Activated naive CD8-positive, alpha-beta T cell treated with anti-CD3 and anti-CD28 coated beads for 36 hours (primary cell): ENCODE measurements at regions not wholly inside any gene's neighbourhood (a gene's known extent, or its start where the extent isn't known, plus 50 kb on each side); places are given as distances from the start of the nearest gene placed in this dataset.
"Not testable (repeated sequence)": the region's sequence is repeated elsewhere in the genome, so short reads cannot be mapped to it uniquely, and the experiment has no call there.

Experiments used
- DNase-seq: peaks from one replicate; pipeline ENCODE4 v3.0.0; 2021
- H3K27ac Mint-ChIP-seq: one replicate; pipeline ENCODE4 v1.8.0; 2022; ENCODE audit warnings: mild to moderate bottlenecking, moderate library complexity, mixed read lengths
- H3K27me3 Mint-ChIP-seq: one replicate; pipeline ENCODE4 v1.8.0; 2022; ENCODE audit warnings: mild to moderate bottlenecking, mixed read lengths
- H3K36me3 Mint-ChIP-seq: one replicate; pipeline ENCODE4 v1.8.0; 2021; ENCODE audit warnings: mild to moderate bottlenecking, mixed read lengths
- H3K4me1 Mint-ChIP-seq: one replicate; pipeline ENCODE4 v1.8.0; 2021; ENCODE audit warnings: mixed read lengths
- H3K4me3 Mint-ChIP-seq: one replicate; pipeline ENCODE4 v1.8.0; 2022; ENCODE audit warnings: mild to moderate bottlenecking, moderate library complexity, mixed read lengths
- H3K9me3 Mint-ChIP-seq: one replicate; pipeline ENCODE4 v1.8.0; 2022; ENCODE audit warnings: mixed read lengths

- H3K27me3 Mint-ChIP-seq, result peaks cover 62% of the 10 kb centered on the region
- no peak for DNase-seq
- no peak overlapping the region for H3K27ac Mint-ChIP-seq
- H3K4me3 Mint-ChIP-seq, result no peak overlapping the region
- no peaks in the 10 kb centered on the region for H3K36me3 Mint-ChIP-seq
- peaks cover 2% of the 10 kb centered on the region for H3K9me3 Mint-ChIP-seq
- H3K4me1 Mint-ChIP-seq, result peaks cover 18% of the 10 kb centered on the region
These were observed 71.8 kb downstream of the LARP7 start for GRCh38 chr4:112708772-112709171.

- H3K27me3 Mint-ChIP-seq, result peaks cover 13% of the 10 kb centered on the region
- H3K4me1 Mint-ChIP-seq, result no peaks in the 10 kb centered on the region
- H3K4me3 Mint-ChIP-seq, result no peak overlapping the region
- no peaks in the 10 kb centered on the region for H3K36me3 Mint-ChIP-seq
- no peaks in the 10 kb centered on the region for H3K9me3 Mint-ChIP-seq
- no peak for DNase-seq
- no peak overlapping the region for H3K27ac Mint-ChIP-seq
These were observed 78.3 kb downstream of the LARP7 start for GRCh38 chr4:112714922-112715901.

DNA sequence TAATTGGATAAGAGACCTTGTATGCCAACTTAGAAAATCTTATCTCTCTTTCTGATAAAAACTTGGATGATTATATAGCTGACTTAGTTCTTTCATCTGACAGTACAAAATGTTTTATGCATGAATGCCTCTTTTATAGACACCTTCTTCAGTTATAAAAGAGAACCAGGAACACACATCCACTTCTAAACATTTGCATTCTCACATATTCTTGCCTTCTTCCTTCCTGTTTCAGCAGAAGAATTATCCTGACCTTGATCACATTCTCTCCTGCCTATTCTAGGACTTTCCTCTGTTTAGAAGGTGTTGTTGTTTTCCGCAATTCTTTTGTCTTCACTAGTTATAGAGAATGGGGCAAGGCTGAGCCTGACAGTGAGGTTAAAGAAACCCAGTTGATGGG lies 80.9 kb downstream of the LARP7 start:
- DNase-seq, result no peak
- Mint-ChIP-seq H3K27me3 (peaks cover 13% of the 10 kb centered on the region), H3K4me1 (no peaks in the 10 kb centered on the region), H3K36me3 (no peaks in the 10 kb centered on the region), H3K9me3 (no peaks in the 10 kb centered on the region), H3K27ac (no peak overlapping the region), H3K4me3 (no peak overlapping the region)

DNA sequence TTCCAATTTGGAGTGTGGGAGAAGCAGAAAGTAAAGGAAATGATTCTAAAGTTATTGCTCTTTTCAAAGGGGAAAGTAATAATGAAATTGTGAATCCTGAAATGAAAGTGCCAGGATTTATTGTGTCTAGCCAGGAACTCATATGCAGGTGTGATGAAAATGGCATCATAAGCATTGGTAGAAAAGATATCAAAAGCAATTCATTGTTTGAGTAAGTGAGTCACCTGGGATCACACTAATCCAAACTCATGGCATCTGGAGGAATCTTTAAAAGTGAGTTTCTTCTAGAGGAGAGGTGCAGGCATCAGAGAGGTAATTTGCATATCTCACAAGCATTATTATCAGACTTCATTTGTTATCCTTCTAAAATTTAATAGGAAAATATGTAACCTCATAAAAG lies 84.7 kb downstream of the LARP7 start:
- Mint-ChIP-seq H3K27ac (no peak overlapping the region), H3K27me3 (peaks cover 12% of the 10 kb centered on the region), H3K36me3 (no peaks in the 10 kb centered on the region), H3K9me3 (no peaks in the 10 kb centered on the region), H3K4me1 (no peaks in the 10 kb centered on the region), H3K4me3 (no peak overlapping the region)
- DNase-seq, result no peak

DNA sequence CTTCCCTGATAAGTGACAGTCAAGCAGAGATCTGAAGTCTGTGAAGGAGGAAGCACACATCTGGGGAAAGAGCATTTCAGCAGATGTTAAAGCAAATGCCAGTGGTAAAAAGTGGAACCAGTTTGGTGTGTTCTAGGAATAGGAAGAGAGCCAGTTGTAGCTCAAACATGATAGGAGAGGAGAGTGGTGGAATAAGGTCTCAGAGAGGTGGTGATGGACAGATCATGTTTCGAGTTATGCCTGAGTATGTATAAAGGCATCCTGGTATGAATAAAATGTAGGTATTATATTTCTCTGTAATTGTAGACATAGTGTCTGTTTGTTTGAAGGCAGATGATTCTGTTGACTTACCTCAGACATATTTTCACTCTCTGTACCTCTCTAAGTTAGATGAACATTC lies 89.1 kb downstream of the LARP7 start:
- Mint-ChIP-seq H3K27ac (no peak overlapping the region), H3K27me3 (peaks cover 6% of the 10 kb centered on the region), H3K36me3 (no peaks in the 10 kb centered on the region), H3K4me1 (no peaks in the 10 kb centered on the region), H3K9me3 (no peaks in the 10 kb centered on the region), H3K4me3 (no peak overlapping the region)
- DNase-seq, result no peak

GRCh38 chr4:112727728-112728127 lies 90.8 kb downstream of the LARP7 start:
- not testable (repeated sequence) for H3K27me3 Mint-ChIP-seq, H3K27ac Mint-ChIP-seq, H3K9me3 Mint-ChIP-seq

GRCh38 chr4:112731715-112732114 lies 94.8 kb downstream of the LARP7 start:
- no peaks in the 10 kb centered on the region for H3K9me3 Mint-ChIP-seq
- no peaks in the 10 kb centered on the region for H3K27me3 Mint-ChIP-seq
- no peaks in the 10 kb centered on the region for H3K36me3 Mint-ChIP-seq
- no peak for DNase-seq
- no peak overlapping the region for H3K4me3 Mint-ChIP-seq
- no peak overlapping the region for H3K27ac Mint-ChIP-seq
- H3K4me1 Mint-ChIP-seq, result peaks cover 7% of the 10 kb centered on the region

More at GRCh38 chr4:112727728-112728127, 90.8 kb downstream of the LARP7 start:
- not testable (repeated sequence) for H3K36me3 Mint-ChIP-seq, H3K4me1 Mint-ChIP-seq, H3K4me3 Mint-ChIP-seq, DNase-seq

DNA sequence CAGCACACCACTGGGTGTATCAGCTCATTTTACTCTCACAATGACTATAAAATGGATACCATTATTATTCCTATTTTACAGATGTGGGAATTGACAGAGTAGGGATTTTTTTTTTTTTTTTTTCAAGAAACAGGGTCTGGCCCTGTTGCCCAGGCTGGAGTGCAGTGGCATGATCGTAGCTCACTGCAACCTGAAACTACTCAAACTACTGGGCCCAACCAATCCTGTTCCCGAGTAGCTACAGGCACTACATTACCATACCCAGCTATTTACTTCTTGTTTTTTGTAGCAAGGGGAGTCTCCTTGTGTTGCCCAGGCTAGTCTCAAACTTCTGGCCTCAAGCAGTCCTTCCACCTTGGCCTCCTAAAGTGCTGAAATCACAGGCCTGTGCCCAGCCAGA lies 95.2 kb downstream of the LARP7 start:
- H3K4me3 Mint-ChIP-seq, result no peak overlapping the region

DNA sequence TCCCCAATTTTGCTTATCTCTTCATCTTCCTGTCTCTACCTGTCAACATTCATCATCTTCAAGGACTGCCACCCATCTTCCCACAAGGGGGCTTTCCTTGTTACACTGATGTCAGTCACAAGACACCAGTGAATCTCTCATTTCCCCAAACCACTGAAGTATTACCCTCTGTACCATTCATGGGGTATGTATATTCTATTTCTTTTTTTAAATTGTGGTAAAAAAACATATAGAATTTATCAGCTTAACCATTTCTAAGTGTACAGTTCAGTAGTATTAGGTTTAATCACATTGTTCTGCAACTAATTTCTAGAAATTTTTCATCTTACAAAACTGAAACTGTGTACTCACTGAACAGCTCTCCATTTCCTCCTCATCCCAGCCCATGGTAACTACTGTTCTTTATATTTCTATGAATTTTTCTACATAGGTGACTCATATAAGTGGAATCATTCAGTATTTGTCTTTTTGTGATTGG lies 98.6 kb downstream of the LARP7 start:
- peaks cover 6% of the 10 kb centered on the region for H3K27me3 Mint-ChIP-seq
- H3K36me3 Mint-ChIP-seq, result no peaks in the 10 kb centered on the region
- H3K4me3 Mint-ChIP-seq, result peak overlapping the region; percentile 42
- no peaks in the 10 kb centered on the region for H3K9me3 Mint-ChIP-seq
- peak; percentile 38 for DNase-seq
- H3K4me1 Mint-ChIP-seq, result peaks cover 10% of the 10 kb centered on the region
- H3K27ac Mint-ChIP-seq, result peak overlapping the region; percentile 83

More for the DNA sequence above, 95.2 kb downstream of the LARP7 start:
- Mint-ChIP-seq H3K27me3 (no peaks in the 10 kb centered on the region), H3K36me3 (no peaks in the 10 kb centered on the region), H3K27ac (no peak overlapping the region), H3K4me1 (peaks cover 10% of the 10 kb centered on the region), H3K9me3 (no peaks in the 10 kb centered on the region)
- no peak for DNase-seq

DNA sequence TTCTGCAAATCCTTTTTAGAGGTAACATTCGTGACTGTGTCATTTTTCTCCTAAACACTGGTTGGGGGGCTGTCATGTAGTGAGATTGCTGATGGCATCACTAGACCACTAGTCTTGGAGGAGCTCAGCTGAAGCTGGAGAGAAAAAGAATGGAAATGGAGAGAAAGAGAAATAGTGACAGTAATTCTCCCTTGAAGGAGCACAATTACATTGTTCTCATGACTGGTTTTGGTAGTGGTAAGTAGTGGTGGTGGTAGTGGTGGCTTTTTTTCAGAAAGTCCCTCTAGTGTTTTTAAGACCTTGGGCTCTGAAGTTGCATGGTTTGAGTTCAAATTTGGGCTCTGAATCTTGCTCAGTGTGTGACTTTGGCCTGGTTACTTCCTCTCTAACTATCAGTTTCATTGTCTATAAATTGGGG lies 99.8 kb downstream of the LARP7 start:
- H3K4me1 Mint-ChIP-seq, result peaks cover 10% of the 10 kb centered on the region
- peak overlapping the region; percentile 83 for H3K27ac Mint-ChIP-seq

GRCh38 chr4:112739442-112739841 lies 102.5 kb downstream of the LARP7 start:
- H3K27ac Mint-ChIP-seq, result no peak overlapping the region
- peaks cover 10% of the 10 kb centered on the region for H3K4me1 Mint-ChIP-seq
- DNase-seq, result no peak
- no peak overlapping the region for H3K4me3 Mint-ChIP-seq
- H3K36me3 Mint-ChIP-seq, result no peaks in the 10 kb centered on the region
- no peaks in the 10 kb centered on the region for H3K9me3 Mint-ChIP-seq
- peaks cover 6% of the 10 kb centered on the region for H3K27me3 Mint-ChIP-seq

More for the DNA sequence above, 99.8 kb downstream of the LARP7 start:
- Mint-ChIP-seq H3K27me3 (peaks cover 6% of the 10 kb centered on the region), H3K9me3 (no peaks in the 10 kb centered on the region), H3K4me3 (no peak overlapping the region), H3K36me3 (no peaks in the 10 kb centered on the region)
- no peak for DNase-seq

DNA sequence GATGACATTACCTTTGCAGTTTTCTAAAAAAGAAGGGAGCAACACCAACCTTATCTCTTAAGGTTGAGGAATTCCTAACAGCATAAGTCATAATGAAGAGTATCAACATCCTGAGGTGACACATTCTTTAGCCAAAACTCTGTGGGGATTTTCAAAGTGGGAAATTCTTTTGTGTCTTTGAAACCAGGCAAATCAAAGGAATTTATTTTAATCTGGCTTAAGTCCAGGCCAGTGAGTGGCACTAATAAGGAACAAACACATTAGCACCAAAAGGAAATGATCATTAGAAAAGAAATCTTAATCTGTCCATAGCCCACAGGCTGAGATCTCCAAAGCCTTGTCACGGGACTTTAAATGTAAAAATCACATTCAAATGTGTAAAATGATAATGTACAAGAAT lies 110.1 kb downstream of the LARP7 start:
- Mint-ChIP-seq H3K4me1 (peaks cover 8% of the 10 kb centered on the region), H3K27ac (no peak overlapping the region), H3K9me3 (no peaks in the 10 kb centered on the region), H3K4me3 (no peak overlapping the region), H3K36me3 (no peaks in the 10 kb centered on the region), H3K27me3 (peaks cover 22% of the 10 kb centered on the region)
- DNase-seq, result no peak

DNA sequence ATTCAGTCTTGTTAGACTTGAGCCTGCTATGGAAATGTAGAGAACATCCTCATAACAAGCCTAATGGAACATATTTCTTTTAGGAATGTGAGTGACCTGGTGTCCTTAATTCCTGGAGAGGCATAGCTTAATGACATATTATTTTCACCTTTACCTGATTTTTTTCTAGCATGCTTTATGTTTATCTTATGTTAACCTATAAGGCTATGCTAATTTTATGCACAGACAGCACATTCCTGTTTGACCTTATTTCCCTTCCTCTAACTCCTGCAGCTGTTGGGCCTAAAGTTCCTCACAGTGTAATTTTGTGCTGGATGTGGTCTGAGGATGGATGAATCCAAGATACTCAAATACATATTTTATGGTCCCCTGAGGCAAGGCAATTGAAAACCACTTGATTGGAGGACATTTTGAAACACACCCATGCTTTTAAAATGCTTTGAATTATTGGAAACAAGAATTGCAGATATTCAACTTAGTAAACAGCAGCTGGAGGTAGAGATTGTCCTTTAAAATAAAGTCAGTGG lies 111.5 kb downstream of the LARP7 start:
- Mint-ChIP-seq H3K4me3 (no peak overlapping the region), H3K27me3 (peaks cover 29% of the 10 kb centered on the region), H3K27ac (no peak overlapping the region), H3K9me3 (no peaks in the 10 kb centered on the region), H3K36me3 (no peaks in the 10 kb centered on the region), H3K4me1 (peaks cover 8% of the 10 kb centered on the region)
- no peak for DNase-seq

DNA sequence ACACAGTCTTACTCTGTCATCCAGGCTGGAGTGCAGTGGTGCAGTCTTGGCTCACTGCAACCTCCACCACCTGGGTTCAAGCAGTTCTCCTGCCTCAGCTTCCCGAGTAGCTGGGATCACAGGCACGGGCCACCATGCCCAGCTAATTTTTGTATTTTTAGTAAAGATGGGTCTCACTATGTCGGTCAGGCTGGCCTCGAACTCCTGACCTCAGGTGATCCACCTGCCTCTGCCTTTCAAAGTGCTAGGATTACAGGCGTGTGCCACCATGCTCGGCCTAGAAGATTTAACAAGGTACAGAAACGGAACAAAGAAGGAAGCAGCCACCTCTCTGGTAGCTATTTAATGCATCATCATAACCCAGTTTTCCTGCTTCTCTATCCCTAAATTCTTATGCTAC lies 113.8 kb downstream of the LARP7 start:
- not testable (repeated sequence) for H3K4me3 Mint-ChIP-seq
- H3K27me3 Mint-ChIP-seq, result peaks cover 21% of the 10 kb centered on the region

DNA sequence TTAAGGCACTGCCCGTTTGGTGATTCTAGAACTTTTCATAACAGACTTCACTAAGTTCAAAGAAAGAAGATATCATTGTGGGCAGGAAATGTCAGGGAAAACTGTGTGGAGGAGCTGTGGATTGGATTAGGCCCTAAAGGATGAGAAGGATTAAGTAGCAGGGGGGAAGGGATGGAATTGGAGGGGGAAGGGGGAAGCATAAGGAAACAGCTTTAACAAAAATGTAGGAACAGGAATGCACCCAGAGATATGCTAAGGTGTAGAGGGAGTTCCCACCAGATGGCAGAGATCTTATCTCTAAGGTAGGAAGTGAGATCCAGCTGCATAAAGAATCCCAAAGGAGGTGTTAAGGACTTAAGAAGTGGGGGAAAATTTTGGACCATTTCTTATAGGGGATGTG lies 114.5 kb downstream of the LARP7 start:
- peaks cover 14% of the 10 kb centered on the region for H3K27me3 Mint-ChIP-seq
- H3K9me3 Mint-ChIP-seq, result no peaks in the 10 kb centered on the region
- H3K27ac Mint-ChIP-seq, result no peak overlapping the region
- H3K4me3 Mint-ChIP-seq, result no peak overlapping the region
- peaks cover 11% of the 10 kb centered on the region for H3K4me1 Mint-ChIP-seq
- DNase-seq, result no peak
- no peaks in the 10 kb centered on the region for H3K36me3 Mint-ChIP-seq

More for the DNA sequence above, 113.8 kb downstream of the LARP7 start:
- H3K4me1 Mint-ChIP-seq, result peaks cover 11% of the 10 kb centered on the region
- not testable (repeated sequence) for H3K9me3 Mint-ChIP-seq, H3K27ac Mint-ChIP-seq, H3K36me3 Mint-ChIP-seq, DNase-seq
